Panc1 (cell line): ENCODE measurements at regions not wholly inside any gene's neighbourhood (a gene's known extent, or its start where the extent isn't known, plus 50 kb on each side); places are given as distances from the start of the nearest gene placed in this dataset.

Source experiments
- ATAC-seq: fragments of 200-7000 bp; cut with Tn5 transposase; 2 replicates; pipeline ENCODE4 v1.9.1; 2020; ENCODE audit warnings: mild to moderate bottlenecking, moderate library complexity
- BruUV-seq: library from RNA; stranded (reverse); fragments of 400-500 nt; replicated peaks from 2 replicates; lab custom pipeline; 2021; lab: Mats Ljungman, UMichigan
- CTCF ChIA-PET: fragments of 300-600 bp; sonication (Branson Sonifier 250); formaldehyde crosslinking; loops from one replicate; lab custom pipeline; 2022; ENCODE audit warnings: antibody characterized with exemption; lab: Charles Lee
- POLR2A ChIA-PET: fragments of 300-600 bp; sonication (Branson Sonifier 250); formaldehyde crosslinking; loops from one replicate; lab custom pipeline; 2022; ENCODE audit warnings: antibody characterized with exemption; lab: Charles Lee
- DNase-seq: peaks from one replicate; pipeline ENCODE4 v3.0.0-alpha.2; 2010; ENCODE audit warnings: low read depth, low spot score
- H3K27ac ChIP-seq: 2 replicates; pipeline ENCODE4 v1.5.1; 2011; ENCODE audit warnings: mild to moderate bottlenecking, low read length, inconsistent platforms
- H3K27me3 ChIP-seq: fragments of 200-500 bp; sonication (Bioruptor generic); 2 replicates; pipeline ENCODE4 v1.6.0; 2014; ENCODE audit warnings: low read length, inconsistent platforms; ENCODE audit not compliant: control insufficient read depth, insufficient read depth
- H3K36me3 ChIP-seq: fragments of 200-500 bp; sonication (Bioruptor generic); 2 replicates; pipeline ENCODE4 v1.5.1; 2014; ENCODE audit warnings: inconsistent platforms, mild to moderate bottlenecking, low read length, moderate library complexity; ENCODE audit not compliant: control insufficient read depth, insufficient read depth
- H3K4me1 ChIP-seq: 2 replicates; pipeline ENCODE4 v1.5.1; 2011; ENCODE audit warnings: inconsistent platforms, mild to moderate bottlenecking, low read length, moderate library complexity; ENCODE audit not compliant: control insufficient read depth, insufficient read depth
- H3K4me3 ChIP-seq, 2 experiments: 2 replicates each; pipeline ENCODE4 v1.5.1; 2011 to 2012; ENCODE audit warnings: low read depth in 2 of 2, low read length in 2 of 2, mild to moderate bottlenecking in 2 of 2, inconsistent platforms in 1 of 2, moderate library complexity in 1 of 2
- H3K9me3 ChIP-seq: fragments of 200-500 bp; sonication (Bioruptor generic); 2 replicates; pipeline ENCODE4 v1.5.1; 2014; ENCODE audit warnings: low read depth, mild to moderate bottlenecking, inconsistent platforms, low read length, moderate library complexity; ENCODE audit not compliant: control insufficient read depth, insufficient read depth
- CTCF ChIP-seq: fragments of 450-650 bp; IDR thresholded peaks from 2 replicates; pipeline ENCODE4 v1.5.1; 2017; ENCODE audit warnings: mild to moderate bottlenecking
- POLR2AphosphoS5 ChIP-seq: IDR thresholded peaks from 2 replicates; pipeline ENCODE4 v1.6.1; 2012; ENCODE audit warnings: mild to moderate bottlenecking, low read depth, low read length, moderate library complexity
- REST ChIP-seq, 2 experiments: IDR thresholded peaks; 2 replicates each; pipeline ENCODE4 v1.6.1; 2011 to 2012; ENCODE audit warnings: low read depth in 2 of 2, control low read depth in 1 of 2, low read length in 1 of 2, mild to moderate bottlenecking in 1 of 2, moderate library complexity in 1 of 2; ENCODE audit not compliant: insufficient read depth in 1 of 2
- SIN3A ChIP-seq: IDR thresholded peaks from 2 replicates; pipeline ENCODE4 v1.6.1; 2012; ENCODE audit warnings: low read depth, mild to moderate bottlenecking, low read length, moderate library complexity, borderline replicate concordance; ENCODE audit not compliant: insufficient read depth
- TCF7L2 ChIP-seq: IDR thresholded peaks from 2 replicates; pipeline ENCODE4 v1.6.1; 2011; ENCODE audit warnings: mild to moderate bottlenecking, low read depth, low read length, inconsistent platforms
- in situ Hi-C: cut with HindIII; loops from 2 replicates; pipeline ENCODE4 v1.10.0; 2016; ENCODE audit warnings: low sequenced_read_pairs, low pct_unique_long_range_greater_than_20kb
- intact Hi-C: fragments of 100-400 bp; cut with micrococcal nuclease; formaldehyde crosslinking; loops from one replicate; pipeline ENCODE4 v1.10.0; 2022; ENCODE audit not compliant: unreplicated experiment

- BruUV-seq = no TSS peak
- intact Hi-C loops = no loop called here
- ChIA-PET POLR2A (interaction anchor here (0.7 kb wide), 1 partner anchor 678 kb away, joined by 4 read pairs; no protein-coding TSS in a partner anchor), CTCF (interaction anchor here (0.7 kb wide), 1 partner anchor 344 kb away, joined by 4 read pairs; no protein-coding TSS in a partner anchor)
- Histone ChIP-seq H3K4me1 (no peaks in the 10 kb centered on the region), H3K4me3 (no peak overlapping the region), H3K27ac (no peak overlapping the region), H3K27me3 (peaks cover 3% of the 10 kb centered on the region; the same call in 1 of the 2 replicates), H3K36me3 (no peaks in the 10 kb centered on the region), H3K9me3 (no peaks in the 10 kb centered on the region)
- TF ChIP-seq POLR2AphosphoS5 (no peak), CTCF (no peak), TCF7L2 (no peak), SIN3A (no peak), REST (IDR thresholded peaks at IDR 0.05; ENCODE audit: insufficient read depth in 1 of 2, low read depth in 2 of 2, low read length in 1 of 2) (no peak)
- DNase-seq (no peak), ATAC-seq (no peak)
- in situ Hi-C loops = no loop called here
These were observed 348.3 kb downstream of the UQCRFS1 start for GRCh38 chr19:28864577-28865042.

GRCh38 chr19:28864024-28864503 is 348.9 kb downstream of the UQCRFS1 start:
- no peak for ATAC-seq
- no peak overlapping the region for H3K4me3 ChIP-seq
- DNase-seq = no peak
- BruUV-seq = no TSS peak
- in situ Hi-C loops = no loop called here
- no peaks in the 10 kb centered on the region for H3K9me3 ChIP-seq
- ChIA-PET CTCF (interaction anchor here (0.7 kb wide), 1 partner anchor 343 kb away, joined by 4 read pairs; no protein-coding TSS in a partner anchor), POLR2A (no interaction called here)
- intact Hi-C loops = no loop called here
- no peak overlapping the region for H3K27ac ChIP-seq
- no peak for TF ChIP-seq REST (IDR thresholded peaks at IDR 0.05; ENCODE audit: insufficient read depth in 1 of 2, low read depth in 2 of 2, low read length in 1 of 2)
- no peak for TF ChIP-seq SIN3A
- no peak for TF ChIP-seq POLR2AphosphoS5
- H3K27me3 ChIP-seq = peaks cover 5% of the 10 kb centered on the region; the same call in 1 of the 2 replicates
- no peaks in the 10 kb centered on the region for H3K4me1 ChIP-seq
- H3K36me3 ChIP-seq = no peaks in the 10 kb centered on the region
